ENCODE measurements at regions not wholly inside any gene's neighbourhood (a gene's known extent, or its start where the extent isn't known, plus 50 kb on each side); places are given as distances from the start of the nearest gene placed in this dataset.
A peak's percentile ranks its signal among the peaks of the same experiment; 100 is the strongest.

- H3K27me3 ChIP-seq = no peaks in the 10 kb centered on the region
- no peak overlapping the region for H3K27ac ChIP-seq
- intact Hi-C loops (cut with DNase I) = loop anchor here in 2 of 10 donors (5.0 kb wide), 2 partner anchors 35 to 50 kb away; no protein-coding TSS in a partner anchor
- TF ChIP-seq, protein P1, sequence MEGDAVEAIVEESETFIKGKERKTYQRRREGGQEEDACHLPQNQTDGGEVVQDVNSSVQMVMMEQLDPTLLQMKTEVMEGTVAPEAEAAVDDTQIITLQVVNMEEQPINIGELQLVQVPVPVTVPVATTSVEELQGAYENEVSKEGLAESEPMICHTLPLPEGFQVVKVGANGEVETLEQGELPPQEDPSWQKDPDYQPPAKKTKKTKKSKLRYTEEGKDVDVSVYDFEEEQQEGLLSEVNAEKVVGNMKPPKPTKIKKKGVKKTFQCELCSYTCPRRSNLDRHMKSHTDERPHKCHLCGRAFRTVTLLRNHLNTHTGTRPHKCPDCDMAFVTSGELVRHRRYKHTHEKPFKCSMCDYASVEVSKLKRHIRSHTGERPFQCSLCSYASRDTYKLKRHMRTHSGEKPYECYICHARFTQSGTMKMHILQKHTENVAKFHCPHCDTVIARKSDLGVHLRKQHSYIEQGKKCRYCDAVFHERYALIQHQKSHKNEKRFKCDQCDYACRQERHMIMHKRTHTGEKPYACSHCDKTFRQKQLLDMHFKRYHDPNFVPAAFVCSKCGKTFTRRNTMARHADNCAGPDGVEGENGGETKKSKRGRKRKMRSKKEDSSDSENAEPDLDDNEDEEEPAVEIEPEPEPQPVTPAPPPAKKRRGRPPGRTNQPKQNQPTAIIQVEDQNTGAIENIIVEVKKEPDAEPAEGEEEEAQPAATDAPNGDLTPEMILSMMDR (IDR thresholded peaks at IDR 0.05) = no peak
- H3K36me3 ChIP-seq = peaks cover 0 to 9% (median 0%) of the 10 kb centered on the region in 9 donors
- H3K9me3 ChIP-seq = no peaks in the 10 kb centered on the region
- DNase-seq (no peak), ATAC-seq (no peak)
- 90 to 92% methylated on average over 4 of the region's 4 CpGs for WGBS, 2 donors
- peaks cover 2 to 47% (median 34%) of the 10 kb centered on the region in 9 donors for H3K4me1 ChIP-seq
- no peak overlapping the region for H3K4me3 ChIP-seq
Measured at GRCh38 chr1:201612645-201613044, 73.7 kb downstream of the NAV1 start.

DNA sequence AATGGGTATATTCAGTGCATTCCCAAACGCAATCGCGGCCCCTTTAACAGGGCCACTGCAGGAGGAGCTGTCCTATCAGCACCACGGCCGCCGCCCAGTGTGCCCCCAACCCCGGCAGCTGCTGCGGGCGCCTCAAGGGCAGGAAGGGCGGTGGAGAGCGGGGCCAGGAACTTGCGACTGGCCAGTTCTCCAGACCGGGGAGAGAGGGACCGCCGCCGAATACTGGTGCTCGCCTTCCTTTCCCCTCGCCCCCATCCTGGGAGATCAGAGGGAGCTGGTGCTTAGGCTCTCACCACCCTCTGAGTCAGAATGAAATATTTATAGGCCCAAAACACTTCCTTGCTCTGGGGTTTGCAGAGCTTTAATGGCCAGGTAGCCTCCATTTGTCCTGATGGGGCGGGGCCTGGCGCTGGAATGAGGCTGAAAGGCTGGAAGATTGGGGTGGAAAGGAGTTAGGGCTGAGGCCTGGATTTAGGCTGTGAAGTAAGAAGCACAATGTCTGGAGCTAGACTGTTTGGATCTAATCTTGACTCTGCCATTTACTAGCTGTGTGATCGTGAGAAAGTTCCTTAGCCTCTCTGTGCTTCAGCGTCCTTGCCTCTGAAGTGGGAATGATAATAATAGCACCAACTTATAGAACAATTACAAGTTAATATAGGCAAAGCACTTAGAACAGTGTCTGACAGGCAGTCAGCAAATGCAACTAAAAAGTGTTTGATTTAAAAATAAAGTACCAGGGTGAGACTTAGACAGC, 75.5 kb downstream of the NAV1 start:
- Histone ChIP-seq H3K9me3 (no peaks in the 10 kb centered on the region), H3K27ac (no peak overlapping the region), H3K4me3 (peak overlapping the region in 3 of 10 donors; percentile 11 to 22 (median 12)), H3K4me1 (peaks cover 2 to 33% (median 21%) of the 10 kb centered on the region in 9 donors), H3K27me3 (no peaks in the 10 kb centered on the region), H3K36me3 (peaks cover 0 to 9% (median 0%) of the 10 kb centered on the region in 9 donors)
- WGBS, 2 donors = 18 to 20% methylated on average over 22 of the region's 22 CpGs
- DNase-seq (peak; percentile 49 to 51), ATAC-seq (peak; percentile 67 to 89 (median 84))
- intact Hi-C loops (cut with DNase I) = loop anchor here in 2 of 10 donors (5.0 kb wide), 2 partner anchors 37 to 48 kb away; no protein-coding TSS in a partner anchor
- TF ChIP-seq, protein P1 (IDR thresholded peaks at IDR 0.05) = no peak

GRCh38 chr1:201617157-201617556, 78.2 kb downstream of the NAV1 start:
- Histone ChIP-seq H3K36me3 (peaks cover 0 to 9% (median 0%) of the 10 kb centered on the region in 9 donors), H3K4me1 (peaks cover 2 to 24% (median 11%) of the 10 kb centered on the region in 9 donors), H3K9me3 (no peaks in the 10 kb centered on the region), H3K27ac (no peak overlapping the region), H3K27me3 (no peaks in the 10 kb centered on the region), H3K4me3 (no peak overlapping the region)
- DNase-seq (no peak), ATAC-seq (no peak)
- TF ChIP-seq, protein P1 (IDR thresholded peaks at IDR 0.05) = no peak
- WGBS, 2 donors = 83 to 91% methylated on average over 3 of the region's 3 CpGs
- intact Hi-C loops (cut with DNase I) = no loop called here

GRCh38 chr1:201618389-201618788, 79.5 kb downstream of the NAV1 start:
- 78 to 84% methylated on average over 3 of the region's 3 CpGs for WGBS, 2 donors
- intact Hi-C loops (cut with DNase I) = no loop called here

More at GRCh38 chr1:201618389-201618788, 79.5 kb downstream of the NAV1 start:
- DNase-seq (no peak), ATAC-seq (peak in 1 of 8 donors; percentile 15)
- Histone ChIP-seq H3K9me3 (no peaks in the 10 kb centered on the region), H3K4me1 (peaks cover 2 to 27% (median 11%) of the 10 kb centered on the region in 9 donors), H3K27me3 (no peaks in the 10 kb centered on the region), H3K36me3 (peaks cover 0 to 19% (median 0%) of the 10 kb centered on the region in 9 donors), H3K27ac (no peak overlapping the region), H3K4me3 (no peak overlapping the region)
- TF ChIP-seq, protein P1 (IDR thresholded peaks at IDR 0.05) = no peak

Data from heart right ventricle (tissue), 16 donors.